Fibroblast of skin of left quadriceps (primary cell): ENCODE measurements at regions not wholly inside any gene's neighbourhood (a gene's known extent, or its start where the extent isn't known, plus 50 kb on each side); places are given as distances from the start of the nearest gene placed in this dataset.
"Not testable (repeated sequence)": the region's sequence is repeated elsewhere in the genome, so short reads cannot be mapped to it uniquely, and the experiment has no call there.

Experiments used
- DNase-seq, 2 experiments: peaks; one replicate each; pipeline ENCODE4 v3.0.0-alpha.2; 2013; ENCODE audit warnings: low read depth in 2 of 2

GRCh38 chr10:47711428-47711827, 52.0 kb downstream of the SYT15B start:
- DNase-seq = not testable (repeated sequence)

GRCh38 chr10:47710443-47710842, 52.9 kb downstream of the SYT15B start:
- DNase-seq = not testable (repeated sequence)

GRCh38 chr10:47705698-47706414, 57.5 kb downstream of the SYT15B start:
- not testable (repeated sequence) for DNase-seq

- not testable (repeated sequence) for DNase-seq
These were observed 62.1 kb downstream of the SYT15B start for GRCh38 chr10:47701285-47701684.

GRCh38 chr10:47699854-47700253, 63.5 kb downstream of the SYT15B start:
- DNase-seq = peak in 1 of 2 experiments; percentile 12

- not testable (repeated sequence) for DNase-seq
These were observed 67.2 kb downstream of the SYT15B start for GRCh38 chr10:47696170-47696569.

- not testable (repeated sequence) for DNase-seq
These were observed 68.2 kb downstream of the SYT15B start for GRCh38 chr10:47695149-47695548.

GRCh38 chr10:47690304-47690703, 73.1 kb downstream of the SYT15B start:
- not testable (repeated sequence) for DNase-seq

- DNase-seq = not testable (repeated sequence)
These were observed 79.4 kb downstream of the SYT15B start for GRCh38 chr10:47683826-47684475.

GRCh38 chr10:47681638-47681990, 81.8 kb downstream of the SYT15B start:
- not testable (repeated sequence) for DNase-seq

- DNase-seq = not testable (repeated sequence)
These were observed 82.3 kb downstream of the SYT15B start for GRCh38 chr10:47680848-47681637.

- DNase-seq = not testable (repeated sequence)
These were observed 87.3 kb downstream of the SYT15B start for GRCh38 chr10:47676102-47676501.

GRCh38 chr10:47675577-47675976, 87.8 kb downstream of the SYT15B start:
- not testable (repeated sequence) for DNase-seq

GRCh38 chr10:47673128-47673527, 90.3 kb downstream of the SYT15B start:
- not testable (repeated sequence) for DNase-seq

- DNase-seq = not testable (repeated sequence)
These were observed 92.5 kb downstream of the SYT15B start for GRCh38 chr10:47670857-47671256.

- DNase-seq = not testable (repeated sequence)
These were observed 101.3 kb downstream of the SYT15B start for GRCh38 chr10:47661955-47662577.

- DNase-seq = not testable (repeated sequence)
These were observed 106.7 kb downstream of the SYT15B start for GRCh38 chr10:47656732-47657131.

- DNase-seq = not testable (repeated sequence)
These were observed 109.2 kb downstream of the SYT15B start for GRCh38 chr10:47654161-47654560.

- not testable (repeated sequence) for DNase-seq
These were observed 114.8 kb downstream of the SYT15B start for GRCh38 chr10:47648594-47648993.

- not testable (repeated sequence) for DNase-seq
These were observed 115.8 kb downstream of the SYT15B start for GRCh38 chr10:47647523-47648101.

GRCh38 chr10:47646686-47647273, 116.6 kb downstream of the SYT15B start:
- not testable (repeated sequence) for DNase-seq
